DND-41 (cell line): ENCODE measurements at regions not wholly inside any gene's neighbourhood (a gene's known extent, or its start where the extent isn't known, plus 50 kb on each side); places are given as distances from the start of the nearest gene placed in this dataset.

Source experiments
- ATAC-seq: fragments of 200-7000 bp; cut with Tn5 transposase; 3 replicates; pipeline ENCODE4 v1.9.1; 2021; ENCODE audit warnings: low read depth; ENCODE audit not compliant: insufficient read depth
- DNase-seq: peaks from one replicate; pipeline ENCODE4 v3.0.0-alpha.2; 2020
- H2AFZ ChIP-seq: 2 replicates; pipeline ENCODE4 v1.6.0; 2012; ENCODE audit warnings: low read depth, low read length
- H3K27ac ChIP-seq: 2 replicates; pipeline ENCODE4 v1.5.1; 2012; ENCODE audit warnings: low read length, inconsistent platforms
- H3K27me3 ChIP-seq: fragments of 200-600 bp; sonication (generic); 2 replicates; pipeline ENCODE4 v1.6.0; 2012; ENCODE audit warnings: low read length, mild to moderate bottlenecking, inconsistent platforms; ENCODE audit not compliant: insufficient read depth, poor library complexity
- H3K36me3 ChIP-seq: 2 replicates; pipeline ENCODE4 v1.5.1; 2012; ENCODE audit warnings: low read length, inconsistent platforms; ENCODE audit not compliant: insufficient read depth
- H3K4me1 ChIP-seq: 2 replicates; pipeline ENCODE4 v1.5.1; 2012; ENCODE audit warnings: mild to moderate bottlenecking, low read length; ENCODE audit not compliant: insufficient read depth
- H3K4me2 ChIP-seq: 2 replicates; pipeline ENCODE4 v1.6.0; 2012; ENCODE audit warnings: mild to moderate bottlenecking, moderate library complexity, low read length, inconsistent platforms; ENCODE audit not compliant: insufficient read depth
- H3K4me3 ChIP-seq, 2 experiments: fragments of 200-600 bp in 1 of 2; shearing (Covaris generic) in 1 of 2; 2 replicates each; pipeline ENCODE4 v1.5.1; 2012 to 2016; ENCODE audit warnings: inconsistent platforms in 2 of 2, low read length in 2 of 2, mild to moderate bottlenecking in 2 of 2, low read depth in 1 of 2, moderate library complexity in 1 of 2
- H3K79me2 ChIP-seq: 2 replicates; pipeline ENCODE4 v1.6.0; 2012; ENCODE audit warnings: low read length, inconsistent platforms; ENCODE audit not compliant: insufficient read depth
- H3K9ac ChIP-seq: 2 replicates; pipeline ENCODE4 v1.6.0; 2012; ENCODE audit warnings: low read depth, mild to moderate bottlenecking, inconsistent platforms, low read length, moderate library complexity
- H3K9me3 ChIP-seq: 2 replicates; pipeline ENCODE4 v1.5.1; 2012; ENCODE audit warnings: low read length, moderate library complexity, mild to moderate bottlenecking, inconsistent platforms; ENCODE audit not compliant: insufficient read depth, severe bottlenecking
- H4K20me1 ChIP-seq: 2 replicates; pipeline ENCODE4 v1.6.0; 2012; ENCODE audit warnings: low read length; ENCODE audit not compliant: insufficient read depth
- EZH2 ChIP-seq: IDR thresholded peaks from 3 replicates; pipeline ENCODE4 v1.6.1; 2012; ENCODE audit warnings: borderline replicate concordance, low read depth, mild to moderate bottlenecking, moderate library complexity, low read length, inconsistent platforms; ENCODE audit not compliant: severe bottlenecking
- TF ChIP-seq, protein P1 (sequence below): IDR thresholded peaks from 2 replicates; pipeline ENCODE4 v1.5.1; 2012; ENCODE audit warnings: borderline replicate concordance, low read length, moderate library complexity, mild to moderate bottlenecking; ENCODE audit not compliant: poor library complexity, severe bottlenecking; ENCODE audit errors: extremely low read depth

DNA sequence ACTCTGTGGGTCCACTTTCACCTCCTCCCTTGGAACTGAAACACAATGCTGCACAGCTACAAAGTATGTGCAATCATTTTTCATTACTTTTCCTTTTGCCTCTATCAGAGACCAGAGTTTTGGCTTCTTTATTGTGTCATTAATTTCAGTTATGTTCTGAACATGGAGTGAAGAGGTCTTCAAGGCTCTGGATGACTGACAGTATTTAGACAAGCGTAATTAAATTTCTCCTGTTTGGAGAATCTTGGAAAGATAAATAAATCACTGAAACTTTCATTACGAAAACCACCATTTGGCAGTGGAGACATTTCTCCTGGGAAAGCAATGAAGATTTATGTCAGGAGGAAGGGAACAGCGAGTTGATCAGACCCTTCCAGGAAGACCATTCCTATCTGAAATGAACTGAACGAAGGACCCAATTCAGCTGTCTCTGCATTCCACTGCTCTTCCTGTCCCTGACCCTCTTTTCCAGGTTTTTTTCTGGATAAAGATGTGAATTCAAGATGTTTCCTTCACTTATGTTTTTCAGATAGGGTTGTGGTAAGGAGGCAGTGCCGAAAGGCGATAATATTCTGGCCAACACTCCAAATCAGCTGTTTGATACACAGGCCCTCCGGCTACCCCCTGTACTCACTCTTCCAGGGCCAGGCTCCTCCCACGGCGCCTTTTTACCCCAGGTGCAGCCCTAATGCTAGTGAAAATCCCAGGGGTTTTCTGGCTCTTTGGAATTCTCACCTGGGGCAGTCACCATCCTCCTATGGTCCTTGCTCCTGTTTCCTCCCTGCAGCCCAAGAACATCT is 77.2 kb upstream of the OSMR start:
- H3K9ac ChIP-seq, result no peak overlapping the region
- no peak overlapping the region for H3K27ac ChIP-seq
- H3K4me3 ChIP-seq, result no peak overlapping the region
- DNase-seq, result no peak
- H3K27me3 ChIP-seq, result no peaks in the 10 kb centered on the region
- TF ChIP-seq, protein P1, sequence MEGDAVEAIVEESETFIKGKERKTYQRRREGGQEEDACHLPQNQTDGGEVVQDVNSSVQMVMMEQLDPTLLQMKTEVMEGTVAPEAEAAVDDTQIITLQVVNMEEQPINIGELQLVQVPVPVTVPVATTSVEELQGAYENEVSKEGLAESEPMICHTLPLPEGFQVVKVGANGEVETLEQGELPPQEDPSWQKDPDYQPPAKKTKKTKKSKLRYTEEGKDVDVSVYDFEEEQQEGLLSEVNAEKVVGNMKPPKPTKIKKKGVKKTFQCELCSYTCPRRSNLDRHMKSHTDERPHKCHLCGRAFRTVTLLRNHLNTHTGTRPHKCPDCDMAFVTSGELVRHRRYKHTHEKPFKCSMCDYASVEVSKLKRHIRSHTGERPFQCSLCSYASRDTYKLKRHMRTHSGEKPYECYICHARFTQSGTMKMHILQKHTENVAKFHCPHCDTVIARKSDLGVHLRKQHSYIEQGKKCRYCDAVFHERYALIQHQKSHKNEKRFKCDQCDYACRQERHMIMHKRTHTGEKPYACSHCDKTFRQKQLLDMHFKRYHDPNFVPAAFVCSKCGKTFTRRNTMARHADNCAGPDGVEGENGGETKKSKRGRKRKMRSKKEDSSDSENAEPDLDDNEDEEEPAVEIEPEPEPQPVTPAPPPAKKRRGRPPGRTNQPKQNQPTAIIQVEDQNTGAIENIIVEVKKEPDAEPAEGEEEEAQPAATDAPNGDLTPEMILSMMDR, result no peak
- TF ChIP-seq EZH2, result no peak
- H2AFZ ChIP-seq, result no peak overlapping the region
- H4K20me1 ChIP-seq, result no peaks in the 10 kb centered on the region
- no peaks in the 10 kb centered on the region for H3K4me1 ChIP-seq
- H3K79me2 ChIP-seq, result no peaks in the 10 kb centered on the region
- ATAC-seq, result no peak
- no peak overlapping the region for H3K4me2 ChIP-seq
- peaks cover 9% of the 10 kb centered on the region for H3K9me3 ChIP-seq
- H3K36me3 ChIP-seq, result no peaks in the 10 kb centered on the region

DNA sequence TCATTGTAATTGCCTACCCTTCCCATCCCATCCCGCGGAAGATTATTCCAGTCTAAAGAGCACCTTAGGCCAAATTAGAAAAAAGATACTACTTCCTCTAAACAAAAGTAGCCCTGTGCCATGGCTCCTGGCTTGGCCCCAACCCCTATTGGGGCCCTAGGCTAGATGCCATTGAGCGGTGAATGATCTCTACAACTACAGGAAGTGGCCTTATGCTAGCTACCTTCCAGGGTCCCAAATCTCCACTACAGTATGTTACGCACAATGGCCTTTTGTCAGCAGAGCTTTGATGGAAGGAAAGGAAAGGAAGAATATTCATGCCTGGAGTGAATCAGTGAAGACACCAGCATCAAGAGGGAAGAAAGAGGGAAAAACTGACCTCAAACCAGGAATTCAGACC is 73.3 kb upstream of the OSMR start:
- no peak for TF ChIP-seq EZH2
- TF ChIP-seq, protein P1, result no peak
- Histone ChIP-seq H3K27me3 (no peaks in the 10 kb centered on the region), H3K9me3 (no peaks in the 10 kb centered on the region), H3K36me3 (no peaks in the 10 kb centered on the region), H3K4me2 (no peak overlapping the region), H2AFZ (no peak overlapping the region), H3K27ac (no peak overlapping the region), H3K9ac (no peak overlapping the region), H3K79me2 (no peaks in the 10 kb centered on the region), H3K4me1 (no peaks in the 10 kb centered on the region), H4K20me1 (no peaks in the 10 kb centered on the region), H3K4me3 (no peak overlapping the region)
- no peak for DNase-seq
- no peak for ATAC-seq

DNA sequence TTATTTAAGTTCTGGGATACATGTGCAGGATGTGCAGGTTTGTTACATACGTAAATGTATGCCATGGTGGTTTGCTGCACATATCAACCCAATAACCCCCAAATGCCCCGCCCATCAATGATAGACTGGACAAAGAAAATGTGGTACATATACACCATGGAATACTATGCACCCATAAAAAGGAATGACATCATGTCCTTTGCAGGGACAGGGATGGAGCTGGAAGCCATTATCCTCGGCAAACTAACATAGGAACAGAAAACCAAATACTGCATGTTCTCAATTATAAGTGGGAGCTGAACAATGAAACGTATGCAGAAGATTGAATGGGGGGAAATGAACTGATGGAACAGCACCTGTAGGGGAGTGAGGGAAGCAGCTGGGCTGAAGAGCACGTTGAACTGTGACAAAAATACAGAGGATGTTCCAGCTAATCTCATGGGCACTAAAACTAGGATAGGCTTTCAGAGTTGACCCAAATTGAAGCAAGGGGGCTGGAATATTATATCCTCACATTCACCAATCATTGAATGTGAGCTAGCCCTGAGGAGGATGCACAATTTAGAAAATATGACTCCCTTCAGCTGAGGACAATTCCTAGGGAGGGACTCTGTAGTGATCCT is 70.5 kb upstream of the OSMR start:
- ATAC-seq (no peak), DNase-seq (no peak)
- peaks cover 5% of the 10 kb centered on the region for H3K27me3 ChIP-seq
- no peak overlapping the region for H3K4me2 ChIP-seq
- no peak overlapping the region for H3K4me3 ChIP-seq
- no peaks in the 10 kb centered on the region for H3K79me2 ChIP-seq
- no peak overlapping the region for H3K9ac ChIP-seq
- H3K27ac ChIP-seq, result no peak overlapping the region
- H3K9me3 ChIP-seq, result no peaks in the 10 kb centered on the region
- no peak overlapping the region for H2AFZ ChIP-seq
- no peaks in the 10 kb centered on the region for H3K36me3 ChIP-seq
- H4K20me1 ChIP-seq, result no peaks in the 10 kb centered on the region
- TF ChIP-seq, protein P1, result no peak
- no peak for TF ChIP-seq EZH2
- H3K4me1 ChIP-seq, result no peaks in the 10 kb centered on the region
